NCI-H2196 (cell line): ENCODE measurements at regions not wholly inside any gene's neighbourhood (a gene's known extent, or its start where the extent isn't known, plus 50 kb on each side); places are given as distances from the start of the nearest gene placed in this dataset.
"Not testable (repeated sequence)": the region's sequence is repeated elsewhere in the genome, so short reads cannot be mapped to it uniquely, and the experiment has no call there.

Source experiments
- DNase-seq: peaks from one replicate; lab custom pipeline; 2025; ENCODE audit not compliant: unreplicated experiment; lab: John Stamatoyannopoulos, UW

GRCh38 chr17:30731210-30732132 is 93.0 kb downstream of the CRLF3 start:
- DNase-seq = peak; percentile 57

- DNase-seq = not testable (repeated sequence)
Observed at GRCh38 chr17:30730837-30731209, 93.7 kb downstream of the CRLF3 start.

DNA sequence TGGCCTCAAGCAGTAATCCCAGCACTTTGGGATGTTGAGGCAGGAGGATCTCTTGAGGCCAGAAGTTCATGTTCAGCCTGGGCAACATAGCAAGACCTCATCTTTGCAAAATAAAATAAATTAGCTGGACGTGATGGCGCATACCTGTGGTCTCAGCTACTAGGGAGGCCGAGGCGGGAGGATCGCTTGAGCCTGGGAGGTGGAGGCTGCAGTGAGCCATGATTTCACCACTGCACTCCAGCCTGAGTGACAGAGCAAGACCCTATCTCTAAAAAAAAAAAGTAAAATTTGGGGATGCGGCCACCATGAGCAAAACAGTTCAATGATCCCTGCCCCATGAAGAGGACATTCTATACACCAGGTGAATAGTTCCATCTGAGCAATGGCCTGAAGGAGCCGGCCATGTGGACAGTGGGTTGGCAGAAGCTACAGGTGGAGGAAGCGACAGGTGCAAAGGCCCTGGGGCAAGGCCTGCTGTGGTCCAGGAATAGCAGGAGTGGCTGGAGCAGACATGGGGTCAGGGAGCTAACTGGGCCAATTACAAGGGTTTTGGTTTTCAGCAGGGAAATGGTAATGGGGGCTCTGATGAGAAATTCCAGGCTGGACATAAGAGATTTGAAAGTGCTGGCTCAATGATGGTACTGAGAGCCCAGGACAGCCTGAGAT is 94.2 kb downstream of the CRLF3 start:
- DNase-seq = not testable (repeated sequence)

GRCh38 chr17:30729471-30730170 is 94.9 kb downstream of the CRLF3 start:
- DNase-seq = not testable (repeated sequence)

DNA sequence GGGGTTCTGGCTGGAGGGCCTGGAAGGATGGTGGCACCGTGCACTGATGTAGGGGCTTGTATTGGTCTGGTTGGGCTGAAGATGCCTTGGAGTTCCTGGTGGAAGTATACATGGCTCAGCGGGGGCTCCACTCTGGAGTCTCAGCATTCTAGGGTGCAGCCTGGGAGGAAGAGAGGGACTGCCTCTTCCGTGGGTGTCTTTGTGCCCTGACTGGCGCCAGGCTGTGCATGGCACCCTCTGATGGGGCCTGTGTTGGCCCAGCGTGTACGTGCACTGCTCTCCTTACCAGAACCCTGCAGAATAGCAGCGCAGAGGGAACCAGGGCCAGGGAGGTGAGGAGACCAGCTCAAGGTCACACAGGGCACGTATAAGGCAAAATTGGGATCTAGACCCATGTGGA is 97.0 kb downstream of the CRLF3 start:
- DNase-seq = not testable (repeated sequence)

- not testable (repeated sequence) for DNase-seq
Observed at GRCh38 chr17:30726734-30727133, 97.8 kb downstream of the CRLF3 start.

GRCh38 chr17:30726310-30726709 is 98.2 kb downstream of the CRLF3 start:
- DNase-seq = not testable (repeated sequence)

DNA sequence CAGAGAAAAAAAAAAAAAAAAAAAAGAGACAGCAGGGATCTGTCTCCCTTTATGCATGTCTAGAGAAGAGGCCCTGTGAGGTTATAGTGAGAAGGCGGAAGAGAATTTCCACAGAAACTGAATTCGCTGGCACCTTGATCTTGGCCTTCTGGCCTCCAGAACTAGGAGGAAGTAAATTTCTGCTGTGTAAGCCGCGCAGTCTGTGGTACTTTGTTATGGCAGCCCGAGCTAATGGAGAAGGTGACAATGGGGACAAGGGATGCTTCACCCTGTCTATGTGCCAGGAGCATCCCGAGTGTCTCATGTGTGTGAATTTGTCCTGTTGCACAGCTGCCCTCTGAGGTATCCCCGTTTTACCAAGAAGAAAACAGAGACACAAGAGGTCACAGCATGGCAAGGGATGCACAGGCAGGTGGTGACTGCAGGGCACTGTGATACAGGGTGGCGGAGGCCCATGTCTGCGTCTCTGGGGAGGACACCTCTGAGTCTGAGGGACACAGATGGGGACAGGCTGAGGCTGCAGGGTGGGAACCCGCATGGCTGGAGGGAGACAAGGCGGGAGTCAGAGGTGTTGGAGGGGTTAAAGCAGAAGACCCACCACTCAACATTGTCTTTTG is 100.3 kb downstream of the CRLF3 start:
- not testable (repeated sequence) for DNase-seq

- not testable (repeated sequence) for DNase-seq
Observed at GRCh38 chr17:30722114-30722780, 102.2 kb downstream of the CRLF3 start.

DNA sequence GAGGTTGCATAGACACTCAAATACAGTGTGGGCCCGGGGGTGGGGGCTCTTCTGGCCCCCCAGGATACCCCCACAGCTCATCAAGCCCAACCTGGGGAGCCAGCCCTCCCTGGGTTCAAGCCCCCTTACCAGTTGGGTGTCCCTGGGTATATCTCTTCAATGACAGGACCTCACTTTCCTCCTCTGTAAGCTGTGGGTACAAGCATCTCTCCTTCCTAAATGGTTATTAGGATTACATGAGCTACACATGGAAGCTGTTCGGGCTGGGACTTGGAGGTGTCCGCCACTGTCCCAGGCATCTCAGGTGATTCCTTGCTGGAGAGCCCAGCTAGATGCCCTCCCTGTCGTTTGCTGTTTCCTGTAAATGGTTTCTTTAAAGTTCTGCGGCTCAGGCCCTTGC is 103.5 kb downstream of the CRLF3 start:
- DNase-seq = not testable (repeated sequence)

DNA sequence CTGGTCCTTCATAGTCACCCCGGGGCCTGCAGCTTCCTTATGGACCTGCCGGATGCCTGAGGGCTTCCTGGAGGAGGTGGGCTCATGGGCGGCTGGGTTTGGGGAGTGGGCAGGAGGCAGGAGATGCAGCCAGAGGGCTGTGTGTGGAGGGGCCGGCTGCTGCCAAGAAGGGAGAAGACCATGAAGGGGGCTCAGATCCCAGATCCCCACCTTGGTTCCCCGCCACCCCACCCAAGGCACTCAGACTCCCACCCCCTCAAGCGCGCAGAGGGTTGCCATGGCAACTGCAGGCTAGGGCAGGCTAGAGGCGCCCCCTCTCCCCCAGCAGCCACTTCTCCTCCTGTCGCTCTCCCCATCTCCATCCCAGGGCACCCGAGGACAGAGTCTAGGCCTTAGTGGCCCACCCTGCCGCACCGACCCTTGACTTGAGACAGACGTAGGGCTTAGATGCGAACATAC is 104.5 kb downstream of the CRLF3 start:
- no peak for DNase-seq

- peak; percentile 33 for DNase-seq
Observed at GRCh38 chr17:30719131-30719973, 105.1 kb downstream of the CRLF3 start.

DNA sequence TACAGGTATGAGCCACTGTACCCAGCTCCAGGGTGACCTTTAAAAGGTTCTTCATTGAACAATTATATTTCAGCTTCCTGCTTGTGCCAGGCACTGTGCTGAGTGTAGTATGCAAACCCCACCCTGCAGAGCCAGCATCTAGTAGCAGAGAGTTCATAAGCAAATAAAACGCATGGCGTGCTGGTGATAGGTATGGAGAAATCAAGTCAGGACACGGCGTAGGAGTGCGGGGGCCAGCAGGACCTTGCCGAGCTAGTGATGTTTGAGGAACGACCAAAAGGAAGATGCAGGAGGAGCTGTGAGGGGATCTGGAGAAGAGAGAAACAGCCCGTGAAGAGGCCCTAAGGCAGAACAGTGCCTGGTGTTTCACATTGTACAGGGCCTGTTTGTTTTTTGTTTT is 105.8 kb downstream of the CRLF3 start:
- not testable (repeated sequence) for DNase-seq

- DNase-seq = not testable (repeated sequence)
Observed at GRCh38 chr17:30718099-30718447, 106.4 kb downstream of the CRLF3 start.

GRCh38 chr17:30717291-30718098 is 107.0 kb downstream of the CRLF3 start:
- DNase-seq = no peak

- DNase-seq = no peak
Observed at GRCh38 chr17:30716461-30717290, 107.8 kb downstream of the CRLF3 start.

DNA sequence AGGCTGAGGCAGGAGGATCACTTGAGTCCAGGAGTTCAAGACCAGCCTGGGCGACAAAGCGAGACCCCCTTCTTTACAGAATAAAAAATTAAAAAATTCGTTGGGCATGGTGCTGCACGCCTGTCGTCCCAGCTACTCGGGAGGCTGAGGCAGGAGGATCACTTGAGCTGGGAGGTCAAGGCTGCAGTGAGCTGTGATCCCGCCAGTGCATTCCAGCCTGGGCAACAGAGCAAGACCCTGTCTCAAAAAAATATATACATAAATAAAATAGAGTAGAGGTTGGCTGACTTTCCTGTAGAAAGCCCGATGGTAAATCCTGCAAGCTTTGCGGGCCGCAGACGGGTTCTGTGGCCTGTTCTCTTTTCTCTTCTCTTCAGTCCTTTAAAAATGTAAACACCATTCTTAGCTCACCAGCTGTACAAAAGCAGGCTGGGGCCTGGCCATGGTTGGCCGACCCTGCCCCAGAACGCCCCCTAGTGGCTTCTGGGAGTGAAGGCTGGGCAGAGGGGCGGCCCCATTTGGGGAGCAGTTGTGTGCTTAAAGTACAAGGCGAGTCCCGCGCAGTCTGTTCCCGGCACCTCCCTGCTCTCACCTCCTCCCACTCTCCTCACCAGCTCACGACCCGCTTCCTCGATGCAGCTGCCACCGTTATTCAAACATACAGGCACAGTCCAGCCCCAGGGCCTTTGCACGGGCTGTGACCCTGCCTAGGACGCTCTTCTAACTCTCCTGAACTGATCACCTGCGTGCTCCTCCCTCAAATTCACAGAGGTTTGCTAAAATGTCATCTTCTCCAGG is 109.5 kb downstream of the CRLF3 start:
- not testable (repeated sequence) for DNase-seq
